T-cell (primary cell): ENCODE measurements at regions not wholly inside any gene's neighbourhood (a gene's known extent, or its start where the extent isn't known, plus 50 kb on each side); places are given as distances from the start of the nearest gene placed in this dataset.
"Not testable (repeated sequence)": the region's sequence is repeated elsewhere in the genome, so short reads cannot be mapped to it uniquely, and the experiment has no call there.

Experiments
- ATAC-seq, 4 experiments: fragments of 200-7000 bp in 3 of 4; fragments of 150-1000 bp in 1 of 4; cut with Tn5 transposase; replicated peaks in 1 of 4; 1 replicate in 3 of 4; 2 replicates in 1 of 4; pipeline ENCODE4 v1.10.0; 2021; ENCODE audit warnings: moderate library complexity in 3 of 4, mild to moderate bottlenecking in 2 of 4, moderate number of reproducible peaks in 1 of 4
- CTCF ChIA-PET, 2 donors: fragments of 300-600 bp; sonication (Branson Sonifier 250); formaldehyde crosslinking; loops; one replicate each; lab custom pipeline; 2022; ENCODE audit warnings: antibody characterized with exemption in 2 of 2; lab: Charles Lee
- POLR2A ChIA-PET, 2 donors: fragments of 300-600 bp; sonication (Branson Sonifier 250); formaldehyde crosslinking; loops; one replicate each; lab custom pipeline; 2022; ENCODE audit warnings: antibody characterized with exemption in 2 of 2; lab: Charles Lee
- DNase-seq, 35 experiments: peaks; one replicate each; pipeline versions ENCODE4 v3.0.0 to v3.0.0-alpha.2; 2013 to 2023
- H3K27ac ChIP-seq: one replicate; pipeline ENCODE4 v1.5.1; 2013; ENCODE audit warnings: low read length
- H3K27me3 ChIP-seq, 2 experiments: replicated peaks in 1 of 2; 1 replicate in 1 of 2; 2 replicates in 1 of 2; pipeline versions ENCODE4 v1.6.1 to v1.7.0; 2013; ENCODE audit warnings: low read length in 1 of 2, mixed read lengths in 1 of 2; ENCODE audit not compliant: control insufficient read depth in 2 of 2, insufficient read depth in 2 of 2; ENCODE audit errors: extremely low read depth in 1 of 2
- H3K36me3 ChIP-seq, 2 donors: 1 replicate in 1 of 2; 2 replicates in 1 of 2; pipeline versions ENCODE4 v1.6.1 to v1.7.0; 2013; ENCODE audit warnings: low read length in 1 of 2; ENCODE audit not compliant: control insufficient read depth in 2 of 2, insufficient read depth in 1 of 2; ENCODE audit errors: extremely low read depth in 1 of 2
- H3K4me1 ChIP-seq, 2 experiments: 1 replicate in 1 of 2; 2 replicates in 1 of 2; pipeline versions ENCODE4 v1.6.1 to v1.7.0; 2013; ENCODE audit warnings: low read length in 2 of 2, mixed read lengths in 1 of 2; ENCODE audit not compliant: insufficient read depth in 2 of 2, control insufficient read depth in 1 of 2; ENCODE audit errors: extremely low read depth in 1 of 2
- H3K4me3 ChIP-seq, 2 donors: 1 replicate in 1 of 2; 2 replicates in 1 of 2; pipeline versions ENCODE4 v1.5.1 to v1.7.0; 2013; ENCODE audit warnings: mild to moderate bottlenecking in 2 of 2, low read length in 1 of 2, moderate library complexity in 1 of 2; ENCODE audit not compliant: control insufficient read depth in 1 of 2; ENCODE audit errors: extremely low read depth in 1 of 2
- H3K9me3 ChIP-seq: 2 replicates; pipeline ENCODE4 v1.7.0; 2013
- H3K27ac Mint-ChIP-seq, 2 donors: one replicate each; pipeline ENCODE4 v1.8.0; 2020 to 2021; ENCODE audit warnings: mild to moderate bottlenecking in 2 of 2, mixed read lengths in 2 of 2
- H3K27me3 Mint-ChIP-seq, 2 donors: one replicate each; pipeline ENCODE4 v1.8.0; 2021 to 2022; ENCODE audit warnings: mixed read lengths in 2 of 2
- H3K36me3 Mint-ChIP-seq: one replicate; pipeline ENCODE4 v1.8.0; 2021; ENCODE audit warnings: mixed read lengths
- H3K4me1 Mint-ChIP-seq, 3 donors: one replicate each; pipeline ENCODE4 v1.8.0; 2020 to 2022; ENCODE audit warnings: mixed read lengths in 3 of 3, mild to moderate bottlenecking in 1 of 3
- H3K4me3 Mint-ChIP-seq, 3 donors: one replicate each; pipeline ENCODE4 v1.8.0; 2020 to 2022; ENCODE audit warnings: mild to moderate bottlenecking in 3 of 3, mixed read lengths in 3 of 3, moderate library complexity in 3 of 3
- H3K9me3 Mint-ChIP-seq, 3 donors: one replicate each; pipeline ENCODE4 v1.8.0; 2020 to 2022; ENCODE audit warnings: mixed read lengths in 3 of 3
- WGBS: methylation state at CpG from one replicate; pipeline ENCODE4 v1.1.5; 2013; ENCODE audit warnings: missing lambda C conversion rate; ENCODE audit not compliant: insufficient coverage; 5-methylcytosine and 5-hydroxymethylcytosine counted together

DNA sequence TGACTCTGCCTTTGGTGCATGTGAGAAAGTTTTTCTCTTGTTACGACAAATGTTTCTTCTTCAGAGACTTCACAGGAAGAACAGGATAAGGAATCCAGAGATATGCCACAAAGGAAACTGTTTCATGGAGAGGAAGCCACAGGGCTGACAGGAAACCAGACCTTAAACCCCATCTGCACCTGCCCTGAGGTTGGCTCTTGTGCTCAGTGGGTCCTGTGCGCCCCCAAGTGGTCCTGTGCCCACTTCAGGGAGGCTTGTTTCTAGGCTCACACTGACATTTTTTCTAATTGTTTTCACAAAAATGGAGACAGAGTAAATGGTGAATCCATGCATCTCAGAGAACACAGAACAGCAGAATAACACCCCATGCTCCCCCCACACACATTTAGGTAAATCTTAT is 1193.5 kb downstream of the TMEM121 start:
- peaks cover 9 to 24% of the 10 kb centered on the region in 2 experiments for H3K4me1 ChIP-seq
- H3K9me3 ChIP-seq, H3K36me3 Mint-ChIP-seq, H3K27ac ChIP-seq, H3K36me3 ChIP-seq, H3K27me3 ChIP-seq, H3K27me3 Mint-ChIP-seq, POLR2A ChIA-PET, H3K9me3 Mint-ChIP-seq, H3K4me3 ChIP-seq, CTCF ChIA-PET: not testable (repeated sequence)
- peak in 1 of 4 experiments; percentile 57 for ATAC-seq
- peak overlapping the region in 1 of 2 donors; percentile 74 for H3K27ac Mint-ChIP-seq
- WGBS: no CpG with 5 or more reads among the region's 2 CpGs
- H3K4me3 Mint-ChIP-seq: peak overlapping the region in 1 of 3 donors; percentile 58
- DNase-seq: peak in 21 of 35 experiments; percentile 19 to 74 (median 36)
- H3K4me1 Mint-ChIP-seq: peaks cover 2 to 46% (median 32%) of the 10 kb centered on the region in 3 donors

DNA sequence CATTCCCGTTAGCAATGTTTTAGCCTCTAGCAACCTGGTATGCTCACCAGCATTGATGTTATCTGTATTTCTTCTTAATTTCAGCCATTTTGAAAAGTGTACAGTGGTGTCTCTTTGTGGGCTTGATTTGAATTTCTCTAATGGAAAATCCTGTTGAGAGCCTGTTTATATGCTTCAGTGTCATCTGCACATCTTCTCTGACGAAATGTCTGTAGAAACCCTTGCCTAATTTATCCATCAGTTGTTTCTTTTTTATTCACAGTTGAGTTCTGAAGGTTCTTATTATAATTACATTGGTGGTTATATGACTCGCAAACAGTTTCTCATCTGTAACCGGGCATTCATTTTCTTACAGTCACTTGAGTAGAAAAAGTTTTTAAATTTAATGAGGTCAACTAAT is 1195.5 kb downstream of the TMEM121 start:
- CTCF ChIA-PET: not testable (repeated sequence)

GRCh38 chr14:106722813-106723687 is 1196.7 kb downstream of the TMEM121 start:
- peaks cover 9 to 25% of the 10 kb centered on the region in 2 experiments for H3K4me1 ChIP-seq
- Mint-ChIP-seq H3K4me3 (peak overlapping the region in 2 of 3 donors; percentile 54 to 56), H3K27ac (peak overlapping the region in 1 of 2 donors; percentile 93), H3K4me1 (peaks cover 0 to 59% (median 32%) of the 10 kb centered on the region in 3 donors)
- POLR2A ChIA-PET, CTCF ChIA-PET, H3K9me3 Mint-ChIP-seq, H3K36me3 ChIP-seq, H3K27me3 Mint-ChIP-seq, H3K27me3 ChIP-seq, H3K9me3 ChIP-seq, H3K4me3 ChIP-seq, H3K36me3 Mint-ChIP-seq: not testable (repeated sequence)
- DNase-seq (peak in 1 of 35 experiments; percentile 14), ATAC-seq (peak; percentile 77 to 92 (median 86))
- WGBS: no CpG with 5 or more reads among the region's 7 CpGs
- peak overlapping the region; percentile 38 for H3K27ac ChIP-seq

More for the DNA sequence above, 1195.5 kb downstream of the TMEM121 start:
- WGBS: no CpG with 5 or more reads among the region's 4 CpGs
- POLR2A ChIA-PET, H3K27me3 ChIP-seq, H3K36me3 Mint-ChIP-seq, H3K36me3 ChIP-seq, DNase-seq, H3K27me3 Mint-ChIP-seq, H3K27ac ChIP-seq, H3K9me3 ChIP-seq, H3K4me3 ChIP-seq, ATAC-seq, H3K4me3 Mint-ChIP-seq, H3K9me3 Mint-ChIP-seq: not testable (repeated sequence)
- peaks cover 0 to 50% (median 32%) of the 10 kb centered on the region in 3 donors for H3K4me1 Mint-ChIP-seq
- H3K4me1 ChIP-seq: peaks cover 9 to 22% of the 10 kb centered on the region in 2 experiments
- H3K27ac Mint-ChIP-seq: peak overlapping the region in 1 of 2 donors; percentile 76

- H3K27me3 ChIP-seq, H3K4me3 ChIP-seq, H3K36me3 Mint-ChIP-seq, H3K27me3 Mint-ChIP-seq, POLR2A ChIA-PET, H3K4me3 Mint-ChIP-seq, CTCF ChIA-PET, H3K27ac ChIP-seq, H3K9me3 Mint-ChIP-seq, H3K36me3 ChIP-seq, H3K9me3 ChIP-seq: not testable (repeated sequence)
- peak in 9 of 35 experiments; percentile 10 to 36 (median 24) for DNase-seq
- Mint-ChIP-seq H3K4me1 (peaks cover 0 to 39% (median 15%) of the 10 kb centered on the region in 3 donors), H3K27ac (peak overlapping the region in 1 of 2 donors; percentile 56)
- peaks cover 2 to 17% of the 10 kb centered on the region in 2 experiments for H3K4me1 ChIP-seq
- 100% methylated on average over 1 of the region's 12 CpGs for WGBS
- ATAC-seq: peak in 2 of 4 experiments; percentile 50 to 74
Measured at GRCh38 chr14:106727962-106728361, 1201.6 kb downstream of the TMEM121 start.

DNA sequence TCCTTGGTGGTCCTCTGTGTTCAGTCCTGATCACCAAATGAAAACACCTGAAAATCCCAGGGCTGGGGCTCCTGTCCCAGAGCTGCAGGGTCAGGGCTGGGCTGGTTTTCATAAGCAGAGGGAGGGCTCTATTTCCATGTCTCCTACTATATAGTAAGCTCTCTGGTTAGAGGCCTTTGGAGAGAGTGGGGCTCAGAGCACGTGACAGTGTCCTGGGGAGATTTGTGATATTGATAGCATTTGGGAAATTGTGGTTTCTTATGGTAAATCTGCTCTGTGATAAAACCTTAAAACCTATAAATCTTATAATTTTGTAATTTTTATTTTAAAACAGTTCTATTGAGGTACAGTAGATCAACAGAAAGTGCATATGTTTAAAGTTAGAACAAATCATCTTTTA is 1202.2 kb downstream of the TMEM121 start:
- H3K4me1 ChIP-seq: peaks cover 2 to 15% of the 10 kb centered on the region in 2 experiments
- ChIA-PET CTCF (no interaction called here), POLR2A (no interaction called here)
- peaks cover 0 to 32% (median 9%) of the 10 kb centered on the region in 3 donors for H3K4me1 Mint-ChIP-seq
- H3K27ac ChIP-seq: no peak overlapping the region
- H3K36me3 Mint-ChIP-seq: no peaks in the 10 kb centered on the region
- DNase-seq: no peak
- no peaks in the 10 kb centered on the region for H3K27me3 Mint-ChIP-seq
- no peak overlapping the region for H3K4me3 Mint-ChIP-seq
- no peak for ATAC-seq
- WGBS: no CpG with 5 or more reads among the region's 1 CpG
- H3K9me3 ChIP-seq: no peaks in the 10 kb centered on the region
- peak overlapping the region in 1 of 2 donors; percentile 59 for H3K27ac Mint-ChIP-seq
- H3K4me3 ChIP-seq: no peak overlapping the region
- H3K27me3 ChIP-seq: no peaks in the 10 kb centered on the region
- no peaks in the 10 kb centered on the region for H3K9me3 Mint-ChIP-seq
- no peaks in the 10 kb centered on the region for H3K36me3 ChIP-seq

- H3K27me3 Mint-ChIP-seq: no peaks in the 10 kb centered on the region
- peaks cover 0 to 29% (median 6%) of the 10 kb centered on the region in 3 donors for H3K4me1 Mint-ChIP-seq
- H3K9me3 ChIP-seq: no peaks in the 10 kb centered on the region
- H3K4me3 Mint-ChIP-seq: no peak overlapping the region
- H3K36me3 Mint-ChIP-seq: no peaks in the 10 kb centered on the region
- no peaks in the 10 kb centered on the region for H3K27me3 ChIP-seq
- no peaks in the 10 kb centered on the region for H3K9me3 Mint-ChIP-seq
- H3K36me3 ChIP-seq: no peaks in the 10 kb centered on the region
- H3K4me3 ChIP-seq: no peak overlapping the region
- ChIA-PET POLR2A (no interaction called here), CTCF (no interaction called here)
- H3K27ac ChIP-seq: no peak overlapping the region
- no CpG with 5 or more reads among the region's 2 CpGs for WGBS
- H3K4me1 ChIP-seq: peaks cover 0 to 10% of the 10 kb centered on the region in 2 experiments
- ATAC-seq (no peak), DNase-seq (no peak)
- H3K27ac Mint-ChIP-seq: no peak overlapping the region
Measured at GRCh38 chr14:106729551-106729950, 1203.2 kb downstream of the TMEM121 start.
